NCI-H187 (cell line): ENCODE measurements at regions not wholly inside any gene's neighbourhood (a gene's known extent, or its start where the extent isn't known, plus 50 kb on each side); places are given as distances from the start of the nearest gene placed in this dataset.
"Not testable (repeated sequence)": the region's sequence is repeated elsewhere in the genome, so short reads cannot be mapped to it uniquely, and the experiment has no call there.

ENCODE experiments used
- DNase-seq, 2 experiments: peaks; one replicate each; lab custom pipeline; 2025; lab: John Stamatoyannopoulos, UW

- DNase-seq: no peak
These were observed 283.7 kb downstream of the BTBD3 start for GRCh38 chr20:12201289-12201991.

GRCh38 chr20:12203399-12203798, 285.7 kb downstream of the BTBD3 start:
- DNase-seq: no peak

- DNase-seq: no peak
These were observed 286.3 kb downstream of the BTBD3 start for GRCh38 chr20:12203981-12204380.

- DNase-seq: no peak
These were observed 290.2 kb downstream of the BTBD3 start for GRCh38 chr20:12207875-12208274.

DNA sequence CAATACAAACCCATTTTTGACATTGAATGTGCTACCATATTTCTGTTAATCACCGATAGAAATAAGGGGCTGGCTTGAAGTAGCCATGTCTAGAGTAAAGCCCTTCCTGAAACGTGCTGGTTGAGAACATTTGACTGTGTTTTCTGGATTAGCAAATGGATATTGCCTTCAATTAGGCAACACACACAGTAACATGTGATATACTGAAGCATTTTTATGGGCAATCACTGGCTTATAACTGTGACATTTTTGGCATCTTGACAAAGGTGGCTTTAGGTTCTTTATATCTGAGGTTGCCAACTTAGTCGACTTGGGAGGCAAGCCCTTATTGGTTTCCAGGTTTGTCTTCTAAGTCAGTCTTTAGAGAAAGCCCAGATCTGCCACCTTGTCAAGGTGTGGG, 292.9 kb downstream of the BTBD3 start:
- no peak for DNase-seq

- DNase-seq: no peak
These were observed 293.7 kb downstream of the BTBD3 start for GRCh38 chr20:12211361-12211760.

DNA sequence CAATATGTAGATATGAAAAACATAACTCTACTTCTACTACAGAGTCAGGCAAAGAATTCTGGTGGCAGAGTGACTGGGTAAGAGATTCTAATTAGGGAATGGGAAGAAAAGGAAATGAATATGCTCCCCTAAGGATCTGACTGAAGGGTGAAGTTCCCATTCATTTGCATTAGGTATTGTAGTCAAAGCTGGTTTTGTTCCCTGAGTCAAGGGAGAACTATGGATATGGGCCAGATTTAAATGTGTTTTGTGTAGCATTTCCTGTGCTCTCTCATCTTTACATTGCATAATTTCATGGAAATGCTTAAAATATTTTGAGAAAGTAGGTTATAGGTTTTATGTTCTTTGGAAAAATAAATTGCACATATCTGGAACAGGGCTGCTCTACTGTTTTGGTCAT, 299.7 kb downstream of the BTBD3 start:
- DNase-seq: no peak

DNA sequence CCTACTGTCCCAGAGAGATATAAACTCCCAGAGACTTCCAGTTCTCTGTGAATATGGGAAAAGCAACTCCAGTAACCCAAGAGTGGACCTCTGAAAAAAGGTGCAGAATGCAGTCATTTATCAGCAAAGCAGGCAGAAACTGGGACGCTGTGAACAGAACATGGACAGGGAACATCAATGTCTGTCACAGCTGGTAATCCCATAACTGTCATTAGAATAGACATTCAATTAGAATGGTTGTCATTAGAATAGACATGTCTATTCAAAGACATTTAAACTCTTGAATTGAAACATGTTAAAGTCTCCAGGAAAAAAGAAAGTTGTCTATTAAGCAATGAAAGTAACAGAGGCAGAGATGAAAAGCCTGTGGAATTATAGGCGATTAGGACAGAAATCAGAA, 302.1 kb downstream of the BTBD3 start:
- DNase-seq: no peak

GRCh38 chr20:12223057-12223456, 305.4 kb downstream of the BTBD3 start:
- DNase-seq: no peak

GRCh38 chr20:12225898-12226297, 308.2 kb downstream of the BTBD3 start:
- no peak for DNase-seq

DNA sequence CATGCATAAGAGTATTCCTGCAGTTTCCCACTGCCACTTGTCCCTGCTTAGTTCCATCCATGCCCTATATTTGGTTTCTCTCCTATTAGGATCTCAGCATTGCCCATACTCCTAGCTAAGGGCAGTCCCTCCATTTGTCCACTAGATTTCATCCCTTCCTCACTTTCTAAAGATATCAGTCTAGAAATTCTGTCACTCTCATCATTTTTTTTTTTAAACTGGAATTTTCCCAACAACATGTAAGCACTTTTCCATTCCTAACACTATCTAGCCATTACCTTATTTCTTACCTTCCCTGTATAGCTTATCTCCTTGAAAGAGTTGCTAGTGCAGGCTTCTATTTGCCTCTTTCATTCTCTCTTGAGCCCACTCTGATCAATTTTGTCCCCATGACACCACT, 312.2 kb downstream of the BTBD3 start:
- no peak for DNase-seq

GRCh38 chr20:12237772-12238171, 320.1 kb downstream of the BTBD3 start:
- no peak for DNase-seq

DNA sequence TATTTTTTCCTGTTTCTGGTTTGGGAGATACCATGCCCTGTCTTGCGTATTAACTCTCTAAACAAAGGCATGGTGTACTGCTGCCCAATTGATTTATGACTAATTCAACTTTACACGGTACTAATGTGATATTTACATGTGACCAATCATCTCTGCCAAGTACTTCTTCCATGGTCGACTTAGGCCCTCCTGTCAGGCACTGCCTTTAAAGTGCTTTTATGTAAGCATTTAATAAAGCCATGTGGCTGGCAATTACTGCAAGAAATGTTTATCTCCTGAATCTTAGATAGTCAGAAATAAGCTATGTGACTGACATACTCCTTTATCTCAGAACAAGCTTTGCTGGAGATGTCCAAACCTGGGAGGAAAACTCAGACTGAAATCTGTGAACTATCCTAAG, 323.4 kb downstream of the BTBD3 start:
- DNase-seq: peak; percentile 24 to 67

- DNase-seq: no peak
These were observed 325.6 kb downstream of the BTBD3 start for GRCh38 chr20:12243327-12243726.

DNA sequence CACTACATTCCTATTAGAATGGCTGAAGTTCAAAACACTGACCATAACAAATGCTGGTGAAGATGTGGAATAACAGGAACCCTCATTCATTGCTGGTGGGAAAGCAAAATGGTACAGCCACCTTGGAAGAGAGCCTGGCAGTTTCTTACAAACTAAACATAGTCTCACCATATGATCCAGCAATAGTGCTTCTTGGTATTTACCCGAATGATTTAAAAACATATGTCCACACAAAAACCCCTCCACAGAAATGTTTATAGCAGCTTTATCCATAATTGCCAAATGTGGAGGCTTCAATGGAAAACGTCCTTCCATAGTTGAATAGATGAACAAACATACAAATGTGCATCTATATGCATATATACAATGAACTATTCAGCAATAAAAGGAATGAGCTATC, 330.8 kb downstream of the BTBD3 start:
- no peak for DNase-seq

- not testable (repeated sequence) for DNase-seq
These were observed 333.0 kb downstream of the BTBD3 start for GRCh38 chr20:12250661-12251060.

- no peak for DNase-seq
These were observed 335.1 kb downstream of the BTBD3 start for GRCh38 chr20:12252793-12253192.

GRCh38 chr20:12255461-12255970, 337.8 kb downstream of the BTBD3 start:
- DNase-seq: no peak

DNA sequence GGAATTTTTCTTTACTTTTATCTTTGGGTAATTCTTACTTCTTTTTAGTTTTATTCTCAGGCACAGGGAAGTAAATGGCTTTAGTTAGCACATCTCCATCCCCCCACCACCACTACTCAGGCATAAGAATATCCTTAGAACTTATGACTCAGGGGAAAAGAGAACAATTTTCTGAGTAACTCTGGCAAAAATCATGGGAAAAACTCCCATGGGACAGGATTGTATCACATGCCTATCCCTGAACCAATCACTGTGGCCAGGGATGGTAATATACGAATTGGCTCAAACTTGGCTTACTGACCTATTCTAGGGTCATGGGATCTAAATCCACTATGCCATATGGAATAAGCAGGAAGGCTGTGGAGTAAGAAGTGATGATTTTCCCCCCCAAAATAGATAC, 339.1 kb downstream of the BTBD3 start:
- DNase-seq: no peak

- DNase-seq: no peak
These were observed 345.1 kb downstream of the BTBD3 start for GRCh38 chr20:12262747-12263146.

DNA sequence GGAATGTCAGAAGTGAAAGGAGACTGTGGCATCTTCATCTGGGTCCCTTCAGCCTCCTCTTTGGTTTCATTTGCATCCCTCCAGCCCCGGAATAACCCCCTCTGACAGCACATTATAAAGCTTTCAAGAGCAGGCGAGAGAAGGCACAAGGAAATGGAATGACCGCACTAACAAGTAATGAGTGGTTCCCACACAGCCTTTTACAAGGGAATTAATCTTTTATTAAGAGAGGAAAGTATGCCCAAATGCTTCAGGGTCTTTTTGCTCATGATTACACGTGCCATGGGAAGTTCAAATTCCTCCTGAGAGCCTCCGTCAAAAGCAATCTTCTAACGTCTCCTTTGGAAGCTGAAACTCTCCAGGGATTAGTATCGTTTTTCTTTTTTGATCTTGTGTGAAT, 347.0 kb downstream of the BTBD3 start:
- no peak for DNase-seq

- DNase-seq: no peak
These were observed 348.0 kb downstream of the BTBD3 start for GRCh38 chr20:12265662-12266061.

DNA sequence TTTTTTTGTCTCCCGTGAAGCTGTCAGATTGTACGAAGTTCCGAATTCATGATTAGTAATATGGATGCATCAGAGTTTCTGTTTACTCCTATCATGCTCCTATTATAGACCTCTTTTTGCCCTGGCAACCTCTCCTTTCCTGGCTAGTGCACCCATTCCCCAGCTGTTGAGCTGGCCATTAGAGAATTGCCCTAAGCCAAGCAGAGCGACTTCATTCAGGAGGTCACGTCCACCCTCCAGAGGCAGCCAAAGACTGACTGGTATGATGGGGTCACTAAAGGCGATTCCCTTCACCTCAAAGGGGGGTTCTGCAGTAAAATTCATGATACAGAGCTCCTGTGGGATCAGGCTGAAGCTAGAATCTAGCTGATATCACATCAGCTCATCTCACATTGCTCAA, 351.9 kb downstream of the BTBD3 start:
- no peak for DNase-seq

DNA sequence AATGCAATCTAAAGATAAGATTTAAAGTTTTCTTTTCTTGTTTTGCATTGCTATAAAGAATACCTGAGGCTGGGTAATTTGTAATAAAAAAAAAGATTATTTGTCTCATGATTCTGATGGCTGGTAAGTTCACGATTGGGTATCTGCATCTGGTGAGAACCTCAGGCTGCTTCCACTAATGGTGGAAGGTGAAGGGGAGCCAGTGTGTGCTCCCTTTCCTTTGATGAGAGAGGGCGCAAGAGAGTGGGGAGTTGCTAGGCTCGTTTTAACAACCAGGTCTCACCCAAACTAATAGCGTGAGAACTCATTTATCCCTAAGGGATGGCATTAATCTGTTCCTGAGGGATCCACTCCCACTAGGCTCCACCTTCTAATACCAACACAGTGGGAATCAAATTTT, 353.2 kb downstream of the BTBD3 start:
- DNase-seq: no peak
